Progenitor cell of endocrine pancreas (in vitro differentiated cells): ENCODE measurements at regions not wholly inside any gene's neighbourhood (a gene's known extent, or its start where the extent isn't known, plus 50 kb on each side); places are given as distances from the start of the nearest gene placed in this dataset.
A peak's percentile ranks its signal among the peaks of the same experiment; 100 is the strongest.

Experiments used
- DNase-seq: peaks from one replicate; pipeline ENCODE4 v3.0.0; 2021; ENCODE audit warnings: low spot score; ENCODE audit not compliant: unreplicated experiment
- H3K27ac Mint-ChIP-seq: 2 replicates; pipeline ENCODE4 v1.8.0; 2021; ENCODE audit warnings: mild to moderate bottlenecking, moderate library complexity, mixed read lengths
- H3K27me3 Mint-ChIP-seq: 2 replicates; pipeline ENCODE4 v1.8.0; 2021; ENCODE audit warnings: mixed read lengths
- H3K36me3 Mint-ChIP-seq: 2 replicates; pipeline ENCODE4 v1.8.0; 2022; ENCODE audit warnings: mixed read lengths; ENCODE audit not compliant: insufficient read depth
- H3K4me1 Mint-ChIP-seq: 2 replicates; pipeline ENCODE4 v1.8.0; 2021; ENCODE audit warnings: low read depth, mixed read lengths
- H3K4me3 Mint-ChIP-seq: 2 replicates; pipeline ENCODE4 v1.8.0; 2021; ENCODE audit warnings: low read depth, mild to moderate bottlenecking, moderate library complexity, mixed read lengths
- H3K9me3 Mint-ChIP-seq: 2 replicates; pipeline ENCODE4 v1.8.0; 2021; ENCODE audit warnings: low read depth, mixed read lengths
- TF ChIP-seq, protein P1 (sequence below): fragments of 200-600 bp; sonication (generic); IDR thresholded peaks from one replicate; pipeline ENCODE4 v1.5.0; 2021; ENCODE audit warnings: antibody characterized with exemption, mild to moderate bottlenecking; ENCODE audit not compliant: unreplicated experiment

- Mint-ChIP-seq H3K27me3 (no peaks in the 10 kb centered on the region), H3K27ac (no peak overlapping the region), H3K36me3 (no peaks in the 10 kb centered on the region), H3K4me1 (peaks cover 15% of the 10 kb centered on the region), H3K4me3 (no peak overlapping the region), H3K9me3 (peaks cover 5% of the 10 kb centered on the region)
- TF ChIP-seq, protein P1, sequence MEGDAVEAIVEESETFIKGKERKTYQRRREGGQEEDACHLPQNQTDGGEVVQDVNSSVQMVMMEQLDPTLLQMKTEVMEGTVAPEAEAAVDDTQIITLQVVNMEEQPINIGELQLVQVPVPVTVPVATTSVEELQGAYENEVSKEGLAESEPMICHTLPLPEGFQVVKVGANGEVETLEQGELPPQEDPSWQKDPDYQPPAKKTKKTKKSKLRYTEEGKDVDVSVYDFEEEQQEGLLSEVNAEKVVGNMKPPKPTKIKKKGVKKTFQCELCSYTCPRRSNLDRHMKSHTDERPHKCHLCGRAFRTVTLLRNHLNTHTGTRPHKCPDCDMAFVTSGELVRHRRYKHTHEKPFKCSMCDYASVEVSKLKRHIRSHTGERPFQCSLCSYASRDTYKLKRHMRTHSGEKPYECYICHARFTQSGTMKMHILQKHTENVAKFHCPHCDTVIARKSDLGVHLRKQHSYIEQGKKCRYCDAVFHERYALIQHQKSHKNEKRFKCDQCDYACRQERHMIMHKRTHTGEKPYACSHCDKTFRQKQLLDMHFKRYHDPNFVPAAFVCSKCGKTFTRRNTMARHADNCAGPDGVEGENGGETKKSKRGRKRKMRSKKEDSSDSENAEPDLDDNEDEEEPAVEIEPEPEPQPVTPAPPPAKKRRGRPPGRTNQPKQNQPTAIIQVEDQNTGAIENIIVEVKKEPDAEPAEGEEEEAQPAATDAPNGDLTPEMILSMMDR = no peak
- DNase-seq = no peak
Observed at GRCh38 chr20:11677836-11678235, 239.9 kb upstream of the BTBD3 start.

- Mint-ChIP-seq H3K4me3 (no peak overlapping the region), H3K36me3 (no peaks in the 10 kb centered on the region), H3K27me3 (no peaks in the 10 kb centered on the region), H3K9me3 (peaks cover 5% of the 10 kb centered on the region), H3K4me1 (peaks cover 25% of the 10 kb centered on the region), H3K27ac (no peak overlapping the region)
- TF ChIP-seq, protein P1 = no peak
- DNase-seq = no peak
Observed at GRCh38 chr20:11682285-11682684, 235.4 kb upstream of the BTBD3 start.

DNA sequence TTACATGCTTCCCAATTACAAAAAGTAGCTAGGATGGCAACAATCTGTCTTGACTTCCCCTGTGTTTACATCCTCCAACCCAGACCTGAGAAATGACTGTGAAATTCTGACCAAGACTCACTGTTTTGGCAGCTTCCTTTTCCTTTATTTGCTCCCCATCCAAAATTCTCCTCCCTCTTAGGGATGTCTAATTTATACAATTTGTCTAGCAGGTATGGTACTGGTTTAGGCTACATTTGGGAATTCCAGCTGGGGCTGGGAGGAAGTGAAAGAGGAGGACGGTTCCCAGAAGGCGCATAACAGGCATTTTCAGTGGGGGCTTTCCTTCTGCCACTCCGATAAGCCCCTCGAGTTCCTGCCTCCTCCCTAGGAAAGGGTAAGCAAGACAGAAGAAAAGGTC is 231.5 kb upstream of the BTBD3 start:
- peak overlapping the region; percentile 78 for H3K4me3 Mint-ChIP-seq
- TF ChIP-seq, protein P1 = no peak
- no peaks in the 10 kb centered on the region for H3K36me3 Mint-ChIP-seq
- peaks cover 7% of the 10 kb centered on the region for H3K9me3 Mint-ChIP-seq
- H3K27me3 Mint-ChIP-seq = no peaks in the 10 kb centered on the region
- no peak for DNase-seq
- peaks cover 43% of the 10 kb centered on the region for H3K4me1 Mint-ChIP-seq
- peak overlapping the region; percentile 94 for H3K27ac Mint-ChIP-seq

- Mint-ChIP-seq H3K27me3 (no peaks in the 10 kb centered on the region), H3K4me3 (peak overlapping the region; percentile 78), H3K27ac (peak overlapping the region; percentile 97), H3K4me1 (peaks cover 43% of the 10 kb centered on the region), H3K9me3 (peaks cover 7% of the 10 kb centered on the region), H3K36me3 (no peaks in the 10 kb centered on the region)
- no peak for DNase-seq
- TF ChIP-seq, protein P1 = no peak
Observed at GRCh38 chr20:11686820-11687543, 230.7 kb upstream of the BTBD3 start.

- Mint-ChIP-seq H3K9me3 (peaks cover 7% of the 10 kb centered on the region), H3K4me3 (peak overlapping the region; percentile 78), H3K4me1 (peaks cover 37% of the 10 kb centered on the region)
Observed at GRCh38 chr20:11687546-11688292, 230.0 kb upstream of the BTBD3 start.

More at GRCh38 chr20:11687546-11688292, 230.0 kb upstream of the BTBD3 start:
- H3K27ac Mint-ChIP-seq = peak overlapping the region; percentile 97
- DNase-seq = no peak
- no peaks in the 10 kb centered on the region for H3K27me3 Mint-ChIP-seq
- H3K36me3 Mint-ChIP-seq = no peaks in the 10 kb centered on the region
- TF ChIP-seq, protein P1 = no peak
